Type B pancreatic cell (in vitro differentiated cells): ENCODE measurements at regions not wholly inside any gene's neighbourhood (a gene's known extent, or its start where the extent isn't known, plus 50 kb on each side); places are given as distances from the start of the nearest gene placed in this dataset.

ENCODE experiments used
- DNase-seq: peaks from one replicate; pipeline ENCODE4 v3.0.0; 2021; ENCODE audit warnings: mixed read lengths; ENCODE audit not compliant: unreplicated experiment; ENCODE audit errors: extremely low spot score
- H3K27ac Mint-ChIP-seq: 2 replicates; pipeline ENCODE4 v1.8.0; 2021; ENCODE audit warnings: mild to moderate bottlenecking, mixed read lengths
- H3K27me3 Mint-ChIP-seq: 2 replicates; pipeline ENCODE4 v1.8.0; 2021; ENCODE audit warnings: mixed read lengths
- H3K36me3 Mint-ChIP-seq: 2 replicates; pipeline ENCODE4 v1.8.0; 2021; ENCODE audit warnings: mixed read lengths
- H3K4me1 Mint-ChIP-seq: one replicate; pipeline ENCODE4 v1.8.0; 2021; ENCODE audit warnings: mixed read lengths; ENCODE audit not compliant: unreplicated experiment
- H3K4me3 Mint-ChIP-seq: 2 replicates; pipeline ENCODE4 v1.8.0; 2021; ENCODE audit warnings: mild to moderate bottlenecking, mixed read lengths
- H3K9me3 Mint-ChIP-seq: 2 replicates; pipeline ENCODE4 v1.8.0; 2021; ENCODE audit warnings: mixed read lengths
- CTCF ChIP-seq: fragments of 200-600 bp; sonication (generic); conservative IDR thresholded peaks from 2 replicates; pipeline ENCODE4 v1.5.0; 2021; ENCODE audit warnings: antibody characterized with exemption, mild to moderate bottlenecking

- no peak overlapping the region for H3K27ac Mint-ChIP-seq
- no peak overlapping the region for H3K4me3 Mint-ChIP-seq
- no peak for DNase-seq
- H3K27me3 Mint-ChIP-seq = peaks cover 7% of the 10 kb centered on the region
- H3K36me3 Mint-ChIP-seq = no peaks in the 10 kb centered on the region
- TF ChIP-seq CTCF = no peak
- H3K9me3 Mint-ChIP-seq = no peaks in the 10 kb centered on the region
- H3K4me1 Mint-ChIP-seq = no peaks in the 10 kb centered on the region
These were observed 94.3 kb upstream of the IL6 start for GRCh38 chr7:22632674-22633073.

- no peaks in the 10 kb centered on the region for H3K4me1 Mint-ChIP-seq
- H3K4me3 Mint-ChIP-seq = no peak overlapping the region
- no peaks in the 10 kb centered on the region for H3K9me3 Mint-ChIP-seq
- H3K36me3 Mint-ChIP-seq = no peaks in the 10 kb centered on the region
- peaks cover 7% of the 10 kb centered on the region for H3K27me3 Mint-ChIP-seq
- no peak for DNase-seq
- H3K27ac Mint-ChIP-seq = no peak overlapping the region
- TF ChIP-seq CTCF = no peak
These were observed 95.3 kb upstream of the IL6 start for GRCh38 chr7:22631730-22632129.

GRCh38 chr7:22630069-22630468 is 96.9 kb upstream of the IL6 start:
- no peak for TF ChIP-seq CTCF
- DNase-seq = no peak
- peaks cover 7% of the 10 kb centered on the region for H3K27me3 Mint-ChIP-seq
- H3K4me1 Mint-ChIP-seq = no peaks in the 10 kb centered on the region
- H3K4me3 Mint-ChIP-seq = no peak overlapping the region
- no peaks in the 10 kb centered on the region for H3K36me3 Mint-ChIP-seq
- H3K27ac Mint-ChIP-seq = no peak overlapping the region
- H3K9me3 Mint-ChIP-seq = no peaks in the 10 kb centered on the region

- Mint-ChIP-seq H3K4me1 (no peaks in the 10 kb centered on the region), H3K9me3 (no peaks in the 10 kb centered on the region), H3K27me3 (peaks cover 3% of the 10 kb centered on the region), H3K36me3 (no peaks in the 10 kb centered on the region), H3K4me3 (no peak overlapping the region), H3K27ac (no peak overlapping the region)
- no peak for DNase-seq
- no peak for TF ChIP-seq CTCF
These were observed 97.9 kb upstream of the IL6 start for GRCh38 chr7:22629056-22629455.

- H3K36me3 Mint-ChIP-seq = no peaks in the 10 kb centered on the region
- no peak for TF ChIP-seq CTCF
- no peak for DNase-seq
- H3K27me3 Mint-ChIP-seq = no peaks in the 10 kb centered on the region
- no peaks in the 10 kb centered on the region for H3K4me1 Mint-ChIP-seq
- no peak overlapping the region for H3K4me3 Mint-ChIP-seq
- H3K27ac Mint-ChIP-seq = no peak overlapping the region
- H3K9me3 Mint-ChIP-seq = no peaks in the 10 kb centered on the region
These were observed 98.9 kb upstream of the IL6 start for GRCh38 chr7:22628112-22628511.

GRCh38 chr7:22627136-22627535 is 99.9 kb upstream of the IL6 start:
- no peaks in the 10 kb centered on the region for H3K36me3 Mint-ChIP-seq
- H3K9me3 Mint-ChIP-seq = no peaks in the 10 kb centered on the region
- no peak overlapping the region for H3K4me3 Mint-ChIP-seq
- no peaks in the 10 kb centered on the region for H3K27me3 Mint-ChIP-seq
- H3K27ac Mint-ChIP-seq = no peak overlapping the region
- no peaks in the 10 kb centered on the region for H3K4me1 Mint-ChIP-seq
- no peak for TF ChIP-seq CTCF
- DNase-seq = no peak
